Neural cell (in vitro differentiated cells): ENCODE measurements at regions not wholly inside any gene's neighbourhood (a gene's known extent, or its start where the extent isn't known, plus 50 kb on each side); places are given as distances from the start of the nearest gene placed in this dataset.

ENCODE experiments used
- H2AFZ ChIP-seq: fragments of 200-600, 300-800 bp; sonication (generic), shearing (Covaris generic); 2 replicates; pipeline ENCODE4 v1.6.0; 2014; ENCODE audit warnings: low read depth, mild to moderate bottlenecking, antibody characterized with exemption, low read length, moderate library complexity
- H3F3A ChIP-seq: fragments of 200-600 bp; shearing (Covaris generic); 2 replicates; pipeline ENCODE4 v1.6.1; 2016; ENCODE audit warnings: mild to moderate bottlenecking, moderate library complexity, mixed read lengths, antibody characterized with exemption, low read length; ENCODE audit not compliant: insufficient read depth, poor library complexity, severe bottlenecking
- H3K27ac ChIP-seq: fragments of 200-600, 300-800 bp; sonication (generic), shearing (Covaris generic); 2 replicates; pipeline ENCODE4 v1.5.1; 2014; ENCODE audit warnings: mild to moderate bottlenecking, low read length, moderate library complexity
- H3K27me3 ChIP-seq: fragments of 300-800, 200-600 bp; sonication (generic), shearing (Covaris generic); 2 replicates; pipeline ENCODE4 v1.6.0; 2014; ENCODE audit warnings: mild to moderate bottlenecking, low read depth, low read length, moderate library complexity; ENCODE audit not compliant: insufficient read depth
- H3K36me3 ChIP-seq: fragments of 300-800, 200-600 bp; sonication (generic), shearing (Covaris generic); 2 replicates; pipeline ENCODE4 v1.5.1; 2014; ENCODE audit warnings: mild to moderate bottlenecking, antibody characterized with exemption, low read length, moderate library complexity; ENCODE audit not compliant: insufficient read depth
- H3K4me2 ChIP-seq: fragments of 300-800, 200-600 bp; sonication (generic), shearing (Covaris generic); 2 replicates; pipeline ENCODE4 v1.6.0; 2014; ENCODE audit warnings: mild to moderate bottlenecking, low read length
- H3K4me3 ChIP-seq: fragments of 300-800, 200-600 bp; sonication (generic), shearing (Covaris generic); 2 replicates; pipeline ENCODE4 v1.5.1; 2014; ENCODE audit warnings: mild to moderate bottlenecking, low read length, moderate library complexity
- H3K79me2 ChIP-seq: fragments of 200-600 bp; shearing (Covaris generic); replicated peaks from 2 replicates; pipeline ENCODE4 v1.6.0; 2014; ENCODE audit warnings: mild to moderate bottlenecking, low read length, moderate library complexity; ENCODE audit not compliant: insufficient read depth
- H3K9ac ChIP-seq: fragments of 300-800, 200-600 bp; sonication (generic), shearing (Covaris generic); 2 replicates; pipeline ENCODE4 v1.6.1; 2016; ENCODE audit warnings: mild to moderate bottlenecking, low read length, mixed read lengths
- H3K9me2 ChIP-seq: fragments of 200-600 bp; shearing (Covaris generic); 2 replicates; pipeline ENCODE4 v1.6.1; 2016; ENCODE audit warnings: mild to moderate bottlenecking, low read length, mixed read lengths; ENCODE audit not compliant: insufficient read depth
- H3K9me3 ChIP-seq: fragments of 200-600, 300-800 bp; sonication (generic), shearing (Covaris generic); 2 replicates; pipeline ENCODE4 v1.6.1; 2016; ENCODE audit warnings: mild to moderate bottlenecking, mixed run types, low read length, moderate library complexity, mixed read lengths
- H4K20me1 ChIP-seq: fragments of 200-600 bp; shearing (Covaris generic); 2 replicates; pipeline ENCODE4 v1.6.1; 2016; ENCODE audit warnings: mild to moderate bottlenecking, mixed run types; ENCODE audit not compliant: insufficient read depth
- CTCF ChIP-seq: fragments of 450-650 bp; IDR thresholded peaks from 2 replicates; pipeline ENCODE4 v1.5.1; 2014; ENCODE audit warnings: antibody characterized with exemption, mild to moderate bottlenecking, moderate library complexity; ENCODE audit not compliant: poor library complexity, severe bottlenecking
- EP300 ChIP-seq: fragments of 450-650 bp; conservative IDR thresholded peaks from 2 replicates; pipeline ENCODE4 v1.6.1; 2014; ENCODE audit warnings: antibody characterized with exemption, mild to moderate bottlenecking, moderate library complexity; ENCODE audit not compliant: poor library complexity, severe bottlenecking
- EZH2 ChIP-seq: fragments of 200-600, 300-800 bp; shearing (Covaris generic), sonication (generic); IDR thresholded peaks from 2 replicates; pipeline ENCODE4 v1.6.1; 2014; ENCODE audit warnings: antibody characterized with exemption, low read length, borderline replicate concordance, mild to moderate bottlenecking; ENCODE audit not compliant: insufficient read depth, poor library complexity, severe bottlenecking
- MXI1 ChIP-seq: fragments of 450-650 bp; conservative IDR thresholded peaks from 2 replicates; pipeline ENCODE4 v1.6.1; 2014; ENCODE audit warnings: antibody characterized with exemption, mild to moderate bottlenecking; ENCODE audit not compliant: poor library complexity, severe bottlenecking
- POLR2AphosphoS5 ChIP-seq: IDR thresholded peaks from 2 replicates; pipeline ENCODE4 v1.6.1; 2012
- RAD21 ChIP-seq: fragments of 450-650 bp; conservative IDR thresholded peaks from 2 replicates; pipeline ENCODE4 v1.6.1; 2014; ENCODE audit warnings: antibody characterized with exemption, mild to moderate bottlenecking, moderate library complexity
- REST ChIP-seq: IDR thresholded peaks from 2 replicates; pipeline ENCODE4 v1.6.1; 2012; ENCODE audit warnings: borderline replicate concordance
- SMC3 ChIP-seq: fragments of 450-650 bp; conservative IDR thresholded peaks from 2 replicates; pipeline ENCODE4 v1.6.1; 2014; ENCODE audit warnings: antibody characterized with exemption, mild to moderate bottlenecking, moderate library complexity; ENCODE audit not compliant: poor library complexity
- TAF1 ChIP-seq: IDR thresholded peaks from 2 replicates; pipeline ENCODE4 v1.6.1; 2012; ENCODE audit warnings: low read depth

DNA sequence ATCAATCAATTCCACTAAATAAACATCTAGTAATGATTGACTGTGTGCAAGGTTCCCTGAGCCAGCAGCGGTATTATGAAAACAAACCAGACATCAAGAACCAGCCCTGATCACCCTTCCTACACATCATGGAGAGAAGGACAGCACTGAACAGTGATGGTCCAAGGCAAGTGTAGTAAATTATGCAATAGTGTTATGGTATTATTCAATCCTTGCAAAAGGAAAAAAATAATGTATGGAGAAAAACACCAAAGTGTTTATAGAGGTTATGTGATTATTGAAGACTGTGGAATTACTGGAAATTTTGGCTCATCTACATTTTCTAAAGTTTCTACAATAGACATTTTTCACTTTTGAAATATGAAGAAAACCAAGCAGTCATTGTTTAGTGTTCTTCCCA is 105.3 kb downstream of the RCN1 start:
- no peak overlapping the region for H3K9ac ChIP-seq
- no peaks in the 10 kb centered on the region for H3K9me2 ChIP-seq
- no peaks in the 10 kb centered on the region for H3K27me3 ChIP-seq
- no peaks in the 10 kb centered on the region for H3K79me2 ChIP-seq
- H3F3A ChIP-seq: no peaks in the 10 kb centered on the region
- no peak overlapping the region for H2AFZ ChIP-seq
- H3K27ac ChIP-seq: no peak overlapping the region
- H3K4me3 ChIP-seq: no peak overlapping the region
- no peak overlapping the region for H3K4me2 ChIP-seq
- no peak for TF ChIP-seq EP300
- TF ChIP-seq RAD21: no peak
- no peak for TF ChIP-seq SMC3
- no peak for TF ChIP-seq REST
- no peak for TF ChIP-seq POLR2AphosphoS5
- TF ChIP-seq EZH2: no peak
- no peak for TF ChIP-seq CTCF
- no peak for TF ChIP-seq MXI1
- TF ChIP-seq TAF1: no peak
- H3K9me3 ChIP-seq: no peaks in the 10 kb centered on the region
- no peaks in the 10 kb centered on the region for H4K20me1 ChIP-seq
- no peaks in the 10 kb centered on the region for H3K36me3 ChIP-seq

- no peaks in the 10 kb centered on the region for H3K36me3 ChIP-seq
- no peaks in the 10 kb centered on the region for H4K20me1 ChIP-seq
- no peaks in the 10 kb centered on the region for H3F3A ChIP-seq
- H3K9me3 ChIP-seq: no peaks in the 10 kb centered on the region
- no peak overlapping the region for H3K4me3 ChIP-seq
- no peaks in the 10 kb centered on the region for H3K79me2 ChIP-seq
- H3K27ac ChIP-seq: no peak overlapping the region
- H2AFZ ChIP-seq: no peak overlapping the region
- H3K9ac ChIP-seq: no peak overlapping the region
- H3K4me2 ChIP-seq: no peak overlapping the region
- H3K9me2 ChIP-seq: no peaks in the 10 kb centered on the region
- TF ChIP-seq EZH2 (no peak), TAF1 (no peak), REST (no peak), CTCF (no peak), RAD21 (no peak), EP300 (no peak), POLR2AphosphoS5 (no peak), MXI1 (no peak), SMC3 (no peak)
- H3K27me3 ChIP-seq: no peaks in the 10 kb centered on the region
Measured at GRCh38 chr11:32198053-32198452, 107.2 kb downstream of the RCN1 start.
